ENCODE measurements at regions not wholly inside any gene's neighbourhood (a gene's known extent, or its start where the extent isn't known, plus 50 kb on each side); places are given as distances from the start of the nearest gene placed in this dataset.

- TF ChIP-seq POLR2A (IDR thresholded peaks at IDR 0.05), result no peak
- TF ChIP-seq, protein P1, sequence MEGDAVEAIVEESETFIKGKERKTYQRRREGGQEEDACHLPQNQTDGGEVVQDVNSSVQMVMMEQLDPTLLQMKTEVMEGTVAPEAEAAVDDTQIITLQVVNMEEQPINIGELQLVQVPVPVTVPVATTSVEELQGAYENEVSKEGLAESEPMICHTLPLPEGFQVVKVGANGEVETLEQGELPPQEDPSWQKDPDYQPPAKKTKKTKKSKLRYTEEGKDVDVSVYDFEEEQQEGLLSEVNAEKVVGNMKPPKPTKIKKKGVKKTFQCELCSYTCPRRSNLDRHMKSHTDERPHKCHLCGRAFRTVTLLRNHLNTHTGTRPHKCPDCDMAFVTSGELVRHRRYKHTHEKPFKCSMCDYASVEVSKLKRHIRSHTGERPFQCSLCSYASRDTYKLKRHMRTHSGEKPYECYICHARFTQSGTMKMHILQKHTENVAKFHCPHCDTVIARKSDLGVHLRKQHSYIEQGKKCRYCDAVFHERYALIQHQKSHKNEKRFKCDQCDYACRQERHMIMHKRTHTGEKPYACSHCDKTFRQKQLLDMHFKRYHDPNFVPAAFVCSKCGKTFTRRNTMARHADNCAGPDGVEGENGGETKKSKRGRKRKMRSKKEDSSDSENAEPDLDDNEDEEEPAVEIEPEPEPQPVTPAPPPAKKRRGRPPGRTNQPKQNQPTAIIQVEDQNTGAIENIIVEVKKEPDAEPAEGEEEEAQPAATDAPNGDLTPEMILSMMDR (IDR thresholded peaks at IDR 0.05 in 8 of 11, conservative IDR thresholded peaks at IDR 0.05 in 3 of 11), result no peak
Observed at GRCh38 chr20:57094252-57094891, 172.1 kb downstream of the BMP7 start.
